H1 (cell line): ENCODE measurements at regions not wholly inside any gene's neighbourhood (a gene's known extent, or its start where the extent isn't known, plus 50 kb on each side); places are given as distances from the start of the nearest gene placed in this dataset.

Experiments
- CTCF ChIA-PET: fragments of 300-600 bp; sonication (Branson Sonifier 250); formaldehyde crosslinking; loops from one replicate; lab custom pipeline; 2021; ENCODE audit not compliant: partially characterized antibody; lab: Charles Lee
- POLR2A ChIA-PET: fragments of 300-600 bp; sonication (Branson Sonifier 250); formaldehyde crosslinking; loops from one replicate; lab custom pipeline; 2021; ENCODE audit warnings: inconsistent platforms; ENCODE audit not compliant: partially characterized antibody; lab: Charles Lee
- DNase-seq, 2 experiments: peaks; one replicate each; pipeline versions ENCODE4 v3.0.0 to v3.0.0-alpha.2; 2010 to 2022; ENCODE audit warnings: low spot score in 2 of 2, low read depth in 1 of 2, mixed read lengths in 1 of 2
- FAIRE-seq: peaks from 2 replicates; lab custom pipeline; 2011; peaks lifted over from hg19 to GRCh38; lab: Jason Lieb, UNC
- H2AFZ ChIP-seq: 2 replicates; pipeline ENCODE4 v1.8.1; 2012; ENCODE audit warnings: low read length, inconsistent platforms
- H2AK5ac ChIP-seq: 2 replicates; pipeline ENCODE4 v1.6.1; 2013; ENCODE audit warnings: low read depth, low read length
- H2BK120ac ChIP-seq: replicated peaks from 2 replicates; pipeline ENCODE3; 2013; ENCODE audit warnings: low read depth, low read length, inconsistent platforms
- H2BK12ac ChIP-seq: 2 replicates; pipeline ENCODE4 v1.6.1; 2013; ENCODE audit warnings: low read depth, low read length
- H2BK15ac ChIP-seq: 2 replicates; pipeline ENCODE4 v1.6.1; 2013; ENCODE audit warnings: low read length
- H2BK20ac ChIP-seq: 2 replicates; pipeline ENCODE4 v1.6.1; 2013; ENCODE audit warnings: low read length
- H2BK5ac ChIP-seq: 2 replicates; pipeline ENCODE4 v1.6.1; 2013; ENCODE audit warnings: low read depth, low read length
- H3K14ac ChIP-seq: 2 replicates; pipeline ENCODE4 v1.6.1; 2013; ENCODE audit warnings: inconsistent platforms; ENCODE audit not compliant: insufficient read length
- H3K18ac ChIP-seq: 2 replicates; pipeline ENCODE4 v1.6.1; 2013; ENCODE audit warnings: low read length; ENCODE audit errors: extremely low read depth
- H3K23ac ChIP-seq: 2 replicates; pipeline ENCODE4 v1.6.1; 2013; ENCODE audit warnings: inconsistent platforms; ENCODE audit not compliant: insufficient read length
- H3K23me2 ChIP-seq: 2 replicates; pipeline ENCODE4 v1.6.1; 2013; ENCODE audit warnings: low read depth, low read length
- H3K27ac ChIP-seq: 2 replicates; pipeline ENCODE4 v1.6.1; 2011; ENCODE audit warnings: low read depth, low read length, inconsistent platforms
- H3K27me3 ChIP-seq, 4 experiments: replicated peaks in 1 of 4; 1 replicate in 1 of 4; 2 replicates in 3 of 4; pipeline versions ENCODE4 v1.6.1 to v1.8.1; 2011 to 2013; ENCODE audit warnings: low read length in 3 of 4, mild to moderate bottlenecking in 3 of 4, inconsistent platforms in 2 of 4, mixed read lengths in 2 of 4, moderate library complexity in 1 of 4; ENCODE audit not compliant: control insufficient read depth in 3 of 4, insufficient read depth in 3 of 4; ENCODE audit errors: extremely low read depth in 1 of 4
- H3K36me3 ChIP-seq, 4 experiments: 2 replicates each; pipeline versions ENCODE4 v1.6.1 to v1.8.1; 2011 to 2013; ENCODE audit warnings: mild to moderate bottlenecking in 4 of 4, low read length in 3 of 4, moderate library complexity in 2 of 4, control low read depth in 1 of 4, inconsistent platforms in 1 of 4; ENCODE audit not compliant: insufficient read depth in 4 of 4, control insufficient read depth in 2 of 4
- H3K4ac ChIP-seq: replicated peaks from 2 replicates; pipeline ENCODE3; 2013; ENCODE audit warnings: low read length, low read depth, mixed read lengths, inconsistent platforms; ENCODE audit not compliant: insufficient read length
- H3K4me1 ChIP-seq, 4 experiments: replicated peaks in 1 of 4; 1 replicate in 1 of 4; 2 replicates in 3 of 4; pipeline versions ENCODE4 v1.6.1 to v1.8.1; 2011 to 2013; ENCODE audit warnings: low read length in 3 of 4, inconsistent platforms in 2 of 4, mixed read lengths in 1 of 4; ENCODE audit not compliant: insufficient read depth in 4 of 4, control insufficient read depth in 3 of 4
- H3K4me2 ChIP-seq, 2 experiments: 2 replicates each; pipeline versions ENCODE4 v1.6.1 to v1.8.1; 2011 to 2013; ENCODE audit warnings: low read depth in 2 of 2, low read length in 2 of 2, control low read depth in 1 of 2, inconsistent platforms in 1 of 2, mild to moderate bottlenecking in 1 of 2; ENCODE audit not compliant: insufficient read depth in 1 of 2
- H3K4me3 ChIP-seq, 4 experiments: fragments of 200-600, 300-600 bp in 1 of 4; sonication (generic), shearing (Covaris generic), sonication (Bioruptor Twin) in 1 of 4; 2 replicates each; pipeline versions ENCODE4 v1.5.1 to v1.8.1; 2011 to 2016; ENCODE audit warnings: low read length in 4 of 4, low read depth in 3 of 4, control low read depth in 2 of 4, inconsistent platforms in 2 of 4, mild to moderate bottlenecking in 2 of 4, mixed read lengths in 1 of 4, moderate library complexity in 1 of 4; ENCODE audit not compliant: insufficient read depth in 2 of 4; ENCODE audit errors: extremely low read depth in 1 of 4
- H3K56ac ChIP-seq: replicated peaks from 2 replicates; pipeline ENCODE3; 2013; ENCODE audit warnings: low read depth, mild to moderate bottlenecking, mixed read lengths, low read length, inconsistent platforms; ENCODE audit not compliant: insufficient read length
- H3K79me1 ChIP-seq: 2 replicates; pipeline ENCODE4 v1.6.1; 2013; ENCODE audit warnings: low read depth, low read length, control low read depth
- H3K79me2 ChIP-seq, 2 experiments: 2 replicates each; pipeline versions ENCODE4 v1.6.1 to v1.8.1; 2012 to 2013; ENCODE audit warnings: low read length in 2 of 2, mild to moderate bottlenecking in 2 of 2, inconsistent platforms in 1 of 2; ENCODE audit not compliant: insufficient read depth in 2 of 2, control insufficient read depth in 1 of 2
- H3K9ac ChIP-seq, 4 experiments: replicated peaks in 1 of 4; 1 replicate in 1 of 4; 2 replicates in 3 of 4; pipeline versions ENCODE4 v1.6.1 to v1.8.1; 2011 to 2013; ENCODE audit warnings: low read depth in 3 of 4, low read length in 3 of 4, control low read depth in 2 of 4, mild to moderate bottlenecking in 2 of 4, moderate library complexity in 2 of 4, inconsistent platforms in 1 of 4; ENCODE audit errors: extremely low read depth in 1 of 4
- H3K9me3 ChIP-seq, 2 experiments: 2 replicates each; pipeline versions ENCODE4 v1.6.1 to v1.8.1; 2012 to 2013; ENCODE audit warnings: mild to moderate bottlenecking in 2 of 2, moderate library complexity in 2 of 2, control low read depth in 1 of 2, inconsistent platforms in 1 of 2, low read depth in 1 of 2, low read length in 1 of 2, mixed read lengths in 1 of 2; ENCODE audit not compliant: insufficient read depth in 2 of 2
- H4K20me1 ChIP-seq, 2 experiments: replicated peaks in 1 of 2; 2 replicates each; pipeline versions ENCODE3 to v1.8.1; 2011 to 2013; ENCODE audit warnings: inconsistent platforms in 2 of 2, low read length in 2 of 2, mild to moderate bottlenecking in 1 of 2; ENCODE audit not compliant: insufficient read depth in 2 of 2, control insufficient read depth in 1 of 2
- H4K5ac ChIP-seq: 2 replicates; pipeline ENCODE4 v1.6.1; 2013; ENCODE audit warnings: low read length, low read depth, mixed read lengths, inconsistent platforms; ENCODE audit not compliant: insufficient read length
- H4K8ac ChIP-seq: 2 replicates; pipeline ENCODE4 v1.8.0; 2013; ENCODE audit warnings: mild to moderate bottlenecking, moderate library complexity, low read length, inconsistent platforms; ENCODE audit not compliant: insufficient read depth; ENCODE audit errors: extremely low read depth
- H4K91ac ChIP-seq: replicated peaks from 2 replicates; pipeline ENCODE3; 2013; ENCODE audit warnings: low read length, mixed read lengths, inconsistent platforms; ENCODE audit not compliant: insufficient read length
- ASH2L ChIP-seq: fragments of 200-600, 300-600 bp; sonication (generic); IDR thresholded peaks from one replicate; pipeline ENCODE4 v1.7.1; 2017; ENCODE audit warnings: low read length
- CEBPB ChIP-seq: IDR thresholded peaks from 2 replicates; pipeline ENCODE4 v1.6.1; 2012; ENCODE audit warnings: low read depth, low read length
- CHD1 ChIP-seq: IDR thresholded peaks from 2 replicates; pipeline ENCODE4 v1.6.1; 2012; ENCODE audit warnings: low read depth, low read length, improper control_type of control experiment
- CTBP2 ChIP-seq: IDR thresholded peaks from 2 replicates; pipeline ENCODE4 v1.7.0; 2011; ENCODE audit warnings: borderline replicate concordance, mild to moderate bottlenecking, moderate library complexity, mixed read lengths, low read length; ENCODE audit not compliant: insufficient read depth, insufficient read length
- EZH2 ChIP-seq: fragments of 200-600 bp; sonication (generic); IDR thresholded peaks from 2 replicates; pipeline ENCODE4 v1.7.1; 2012; ENCODE audit warnings: low read depth, mild to moderate bottlenecking, moderate library complexity, low read length, inconsistent platforms; ENCODE audit not compliant: severe bottlenecking
- FOSL1 ChIP-seq: IDR thresholded peaks from 2 replicates; pipeline ENCODE4 v1.6.1; 2011; ENCODE audit warnings: mild to moderate bottlenecking, low read depth, low read length, moderate library complexity; ENCODE audit not compliant: insufficient read depth
- GTF2F1 ChIP-seq: IDR thresholded peaks from 2 replicates; pipeline ENCODE4 v1.6.1; 2012; ENCODE audit warnings: low read depth, low read length, improper control_type of control experiment, borderline replicate concordance
- HDAC2 ChIP-seq, 2 experiments: fragments of 300-600 bp in 1 of 2; sonication (generic) in 1 of 2; IDR thresholded peaks; 2 replicates each; pipeline ENCODE4 v1.6.1; 2011 to 2012; ENCODE audit warnings: low read depth in 2 of 2, low read length in 2 of 2, mild to moderate bottlenecking in 2 of 2, moderate library complexity in 2 of 2, borderline replicate concordance in 1 of 2, inconsistent platforms in 1 of 2
- JUND ChIP-seq: IDR thresholded peaks from 2 replicates; pipeline ENCODE4 v1.6.1; 2011; ENCODE audit warnings: mild to moderate bottlenecking, improper control_type of control experiment, low read length
- POLR2A ChIP-seq, 2 experiments: IDR thresholded peaks; 1 replicate in 1 of 2; 2 replicates in 1 of 2; pipeline ENCODE4 v1.6.1; 2011; ENCODE audit warnings: low read depth in 2 of 2, low read length in 2 of 2, mild to moderate bottlenecking in 2 of 2; ENCODE audit errors: control extremely low read depth in 1 of 2
- RNF2 ChIP-seq: fragments of 200-900, 300-1000 bp; sonication (generic); IDR thresholded peaks from 2 replicates; pipeline ENCODE4 v1.7.1; 2016; ENCODE audit warnings: borderline replicate concordance, low read depth, mild to moderate bottlenecking, antibody characterized with exemption, low read length; ENCODE audit not compliant: poor library complexity, severe bottlenecking; ENCODE audit errors: missing control alignments
- SAP30 ChIP-seq: fragments of 300-600 bp; sonication (generic); IDR thresholded peaks from 2 replicates; pipeline ENCODE4 v1.7.1; 2012; ENCODE audit warnings: low read length, moderate library complexity, mild to moderate bottlenecking, inconsistent platforms; ENCODE audit not compliant: insufficient read depth, insufficient replicate concordance
- SP2 ChIP-seq: IDR thresholded peaks from 2 replicates; pipeline ENCODE4 v1.6.1; 2012; ENCODE audit warnings: mild to moderate bottlenecking, low read length, inconsistent platforms
- TAF7 ChIP-seq: optimal IDR thresholded peaks from 2 replicates; pipeline ENCODE3; 2011; ENCODE audit warnings: low read depth, mild to moderate bottlenecking, inconsistent platforms, low read length, moderate library complexity, borderline replicate concordance
- TF ChIP-seq, protein P1 (sequence below): IDR thresholded peaks from 2 replicates; pipeline ENCODE4 v1.6.1; 2012; ENCODE audit warnings: inconsistent platforms

GRCh38 chr7:108845951-108846350 lies 276.3 kb downstream of the DNAJB9 start:
- Histone ChIP-seq H2AFZ (0 out of 2 replicates have a peak overlapping the region, but pooled peaks have one; percentile 86), H3K23me2 (no peaks in the 10 kb centered on the region)
- TF ChIP-seq TAF7 (no peak), JUND (no peak), FOSL1 (no peak), CTBP2 (no peak), CHD1 (no peak), EZH2 (no peak), HDAC2 (IDR thresholded peaks at IDR 0.05; ENCODE audit: borderline replicate concordance in 1 of 2, low read depth in 2 of 2, low read length in 2 of 2) (no peak), ASH2L (no peak), CEBPB (no peak), SAP30 (no peak), SP2 (no peak), GTF2F1 (no peak), RNF2 (no peak), POLR2A (IDR thresholded peaks at IDR 0.05; ENCODE audit: control extremely low read depth in 1 of 2, low read depth in 2 of 2, low read length in 2 of 2) (no peak)
- TF ChIP-seq, protein P1, sequence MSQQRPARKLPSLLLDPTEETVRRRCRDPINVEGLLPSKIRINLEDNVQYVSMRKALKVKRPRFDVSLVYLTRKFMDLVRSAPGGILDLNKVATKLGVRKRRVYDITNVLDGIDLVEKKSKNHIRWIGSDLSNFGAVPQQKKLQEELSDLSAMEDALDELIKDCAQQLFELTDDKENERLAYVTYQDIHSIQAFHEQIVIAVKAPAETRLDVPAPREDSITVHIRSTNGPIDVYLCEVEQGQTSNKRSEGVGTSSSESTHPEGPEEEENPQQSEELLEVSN: no peak

More at GRCh38 chr7:108845951-108846350, 276.3 kb downstream of the DNAJB9 start:
- Histone ChIP-seq H2BK15ac (no peak overlapping the region), H2AK5ac (no peak overlapping the region), H3K14ac (no peak overlapping the region), H2BK12ac (no peak overlapping the region), H4K8ac (no peak overlapping the region), H4K5ac (no peak overlapping the region), H3K4me3 (no peak overlapping the region), H3K9ac (no peak overlapping the region), H3K4ac (no peak overlapping the region), H3K79me2 (no peaks in the 10 kb centered on the region), H3K27me3 (no peaks in the 10 kb centered on the region), H3K56ac (no peak overlapping the region), H3K18ac (no peak overlapping the region), H3K4me1 (no peaks in the 10 kb centered on the region), H3K79me1 (no peaks in the 10 kb centered on the region), H3K27ac (no peak overlapping the region), H2BK5ac (no peak overlapping the region), H2BK20ac (no peak overlapping the region), H3K9me3 (no peaks in the 10 kb centered on the region), H3K4me2 (no peak overlapping the region), H3K23ac (no peak overlapping the region), H3K36me3 (no peaks in the 10 kb centered on the region), H2BK120ac (no peak overlapping the region), H4K91ac (no peak overlapping the region), H4K20me1 (no peaks in the 10 kb centered on the region)
- CTCF ChIA-PET: interaction anchor here (2.1 kb wide), 1 partner anchor 21 kb away, joined by 5 read pairs; no protein-coding TSS in a partner anchor
- POLR2A ChIA-PET: no interaction called here
- FAIRE-seq (no peak), DNase-seq (no peak)
